Activated T-cell treated with anti-CD3 and anti-CD28 coated beads, Interleukin-2, amount 50 U/mL, for 24 hours (primary cell): ENCODE measurements at regions not wholly inside any gene's neighbourhood (a gene's known extent, or its start where the extent isn't known, plus 50 kb on each side); places are given as distances from the start of the nearest gene placed in this dataset.
"Not testable (repeated sequence)": the region's sequence is repeated elsewhere in the genome, so short reads cannot be mapped to it uniquely, and the experiment has no call there.

Experiments used
- DNase-seq: peaks from one replicate; pipeline ENCODE4 v3.0.0-alpha.2; 2020
- H3K27ac Mint-ChIP-seq: 2 replicates; pipeline ENCODE4 v1.8.0; 2020; ENCODE audit warnings: mild to moderate bottlenecking, mixed read lengths
- H3K27me3 Mint-ChIP-seq: 2 replicates; pipeline ENCODE4 v1.8.0; 2020; ENCODE audit warnings: mixed read lengths
- H3K36me3 Mint-ChIP-seq: 2 replicates; pipeline ENCODE4 v1.8.0; 2020; ENCODE audit warnings: low read depth, mixed read lengths
- H3K4me1 Mint-ChIP-seq: 2 replicates; pipeline ENCODE4 v1.8.0; 2020; ENCODE audit warnings: low read depth, mixed read lengths
- H3K4me3 Mint-ChIP-seq: 2 replicates; pipeline ENCODE4 v1.8.0; 2020; ENCODE audit warnings: mild to moderate bottlenecking, moderate library complexity, mixed read lengths
- H3K9me3 Mint-ChIP-seq: 2 replicates; pipeline ENCODE4 v1.8.0; 2020; ENCODE audit warnings: mixed read lengths

DNA sequence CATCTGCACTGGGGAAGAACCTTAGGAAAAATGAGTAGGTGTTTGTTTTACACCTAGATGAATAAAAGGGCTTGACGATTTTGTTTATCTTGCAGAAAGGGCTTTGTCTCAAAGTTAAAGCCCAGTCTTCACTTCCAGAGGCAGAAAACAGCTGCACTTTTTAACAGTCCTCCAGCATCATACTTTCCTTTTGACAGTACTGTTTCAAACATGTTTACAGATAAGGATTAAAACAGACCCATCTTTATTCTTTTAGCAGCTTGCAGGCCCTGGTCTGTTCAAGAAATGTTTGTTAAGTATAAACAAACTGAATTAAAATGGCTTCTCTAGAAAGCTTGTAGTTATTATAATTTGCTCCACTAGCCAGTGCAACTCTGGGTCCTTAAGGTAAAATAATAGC lies 374.2 kb downstream of the EPHA7 start:
- no peaks in the 10 kb centered on the region for H3K4me1 Mint-ChIP-seq
- H3K27me3 Mint-ChIP-seq = no peaks in the 10 kb centered on the region
- peaks cover under 1% of the 10 kb centered on the region for H3K9me3 Mint-ChIP-seq
- DNase-seq = no peak
- no peaks in the 10 kb centered on the region for H3K36me3 Mint-ChIP-seq
- H3K4me3 Mint-ChIP-seq = no peak overlapping the region
- H3K27ac Mint-ChIP-seq = no peak overlapping the region

DNA sequence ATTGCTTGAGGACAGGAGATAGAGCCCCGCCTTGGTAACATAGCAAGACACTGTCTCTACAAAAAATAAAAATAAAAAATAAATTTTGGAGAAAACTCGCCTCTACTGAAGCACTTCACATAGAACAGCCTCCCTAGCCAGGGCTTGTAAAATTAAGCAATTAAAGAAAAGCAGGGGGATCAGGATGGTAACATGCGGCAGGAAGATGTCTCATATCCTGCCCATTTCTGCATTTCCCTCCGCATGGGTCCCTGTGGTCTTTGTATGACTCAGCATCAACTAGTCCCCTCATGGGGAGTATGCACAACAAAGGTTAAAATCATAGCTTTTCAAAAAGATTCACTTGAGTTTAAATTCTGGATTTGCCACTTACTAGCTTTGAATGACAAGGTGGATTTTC lies 379.0 kb downstream of the EPHA7 start:
- no peak for DNase-seq
- no peaks in the 10 kb centered on the region for H3K4me1 Mint-ChIP-seq
- no peaks in the 10 kb centered on the region for H3K27me3 Mint-ChIP-seq
- H3K36me3 Mint-ChIP-seq = no peaks in the 10 kb centered on the region
- H3K9me3 Mint-ChIP-seq = peaks cover 24% of the 10 kb centered on the region
- H3K4me3 Mint-ChIP-seq = no peak overlapping the region
- H3K27ac Mint-ChIP-seq = no peak overlapping the region

GRCh38 chr6:93036835-93037234 lies 382.5 kb downstream of the EPHA7 start:
- Mint-ChIP-seq H3K4me1 (no peaks in the 10 kb centered on the region), H3K4me3 (no peak overlapping the region), H3K27ac (no peak overlapping the region), H3K36me3 (no peaks in the 10 kb centered on the region), H3K27me3 (no peaks in the 10 kb centered on the region), H3K9me3 (peaks cover 32% of the 10 kb centered on the region)
- DNase-seq = no peak

- no peak overlapping the region for H3K4me3 Mint-ChIP-seq
- no peaks in the 10 kb centered on the region for H3K4me1 Mint-ChIP-seq
- H3K27me3 Mint-ChIP-seq = no peaks in the 10 kb centered on the region
- DNase-seq = no peak
- no peaks in the 10 kb centered on the region for H3K36me3 Mint-ChIP-seq
- H3K9me3 Mint-ChIP-seq = peaks cover 33% of the 10 kb centered on the region
- H3K27ac Mint-ChIP-seq = no peak overlapping the region
These were observed 383.6 kb downstream of the EPHA7 start for GRCh38 chr6:93035756-93036155.

DNA sequence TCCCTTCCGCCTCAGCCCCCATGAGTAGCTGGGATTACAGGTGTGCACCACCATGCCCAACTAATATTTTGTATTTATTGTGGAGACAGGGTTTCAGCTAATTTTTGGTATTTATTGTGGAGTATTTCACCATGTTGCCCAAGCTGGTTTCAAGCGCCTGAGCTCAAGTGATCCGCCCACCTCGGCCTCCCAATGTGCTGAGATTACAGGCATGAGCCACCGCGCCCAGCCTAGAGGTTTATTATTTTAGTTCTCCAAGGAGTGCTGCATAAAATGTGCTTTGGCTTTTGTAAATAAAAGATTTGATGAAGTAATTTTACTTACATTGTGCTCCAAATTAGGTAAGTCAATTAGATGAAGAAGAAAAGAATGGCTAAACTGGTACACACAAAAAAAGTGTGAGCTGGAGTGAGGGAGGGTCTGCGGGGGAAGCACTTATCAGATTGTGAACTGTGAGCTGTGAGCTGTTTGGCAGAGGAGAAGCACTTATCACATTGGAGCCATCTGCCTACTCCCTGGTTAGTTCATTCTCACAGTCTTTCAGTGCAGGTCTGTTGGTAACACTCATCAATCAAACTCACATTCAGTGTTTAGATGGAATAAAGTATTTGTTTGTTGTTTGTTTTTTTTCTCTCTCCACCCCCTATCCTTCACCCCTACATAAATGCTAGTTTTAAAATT lies 398.0 kb downstream of the EPHA7 start:
- Mint-ChIP-seq H3K36me3 (no peaks in the 10 kb centered on the region), H3K27me3 (no peaks in the 10 kb centered on the region), H3K27ac (no peak overlapping the region), H3K9me3 (peaks cover 12% of the 10 kb centered on the region), H3K4me3 (no peak overlapping the region), H3K4me1 (no peaks in the 10 kb centered on the region)
- no peak for DNase-seq

- no peak for DNase-seq
- H3K27ac Mint-ChIP-seq = no peak overlapping the region
- no peaks in the 10 kb centered on the region for H3K36me3 Mint-ChIP-seq
- no peaks in the 10 kb centered on the region for H3K4me1 Mint-ChIP-seq
- H3K27me3 Mint-ChIP-seq = no peaks in the 10 kb centered on the region
- H3K4me3 Mint-ChIP-seq = no peak overlapping the region
- peaks cover 9% of the 10 kb centered on the region for H3K9me3 Mint-ChIP-seq
These were observed 401.7 kb downstream of the EPHA7 start for GRCh38 chr6:93017626-93018025.

DNA sequence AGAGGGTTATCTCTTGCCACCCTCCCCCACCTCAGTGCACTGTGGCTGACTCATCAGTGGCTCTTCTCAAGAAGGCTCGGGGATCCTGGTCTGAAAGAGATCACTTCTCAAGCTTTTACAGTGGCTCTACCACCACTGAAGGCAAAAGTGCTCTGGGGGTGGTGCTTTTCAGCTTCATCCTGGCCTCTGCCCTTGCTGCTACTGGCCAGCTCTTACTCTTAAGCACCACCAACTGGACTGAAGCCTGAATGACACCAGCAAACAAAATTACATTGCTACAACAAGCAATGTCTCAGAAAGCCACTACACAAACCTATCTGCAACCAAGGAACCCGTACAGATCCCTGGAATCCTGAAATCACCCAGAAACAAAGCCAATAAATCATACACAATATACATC lies 402.1 kb downstream of the EPHA7 start:
- no peak for DNase-seq
- Mint-ChIP-seq H3K4me1 (no peaks in the 10 kb centered on the region), H3K27me3 (no peaks in the 10 kb centered on the region), H3K4me3 (no peak overlapping the region), H3K36me3 (no peaks in the 10 kb centered on the region), H3K27ac (no peak overlapping the region), H3K9me3 (peaks cover 7% of the 10 kb centered on the region)

DNA sequence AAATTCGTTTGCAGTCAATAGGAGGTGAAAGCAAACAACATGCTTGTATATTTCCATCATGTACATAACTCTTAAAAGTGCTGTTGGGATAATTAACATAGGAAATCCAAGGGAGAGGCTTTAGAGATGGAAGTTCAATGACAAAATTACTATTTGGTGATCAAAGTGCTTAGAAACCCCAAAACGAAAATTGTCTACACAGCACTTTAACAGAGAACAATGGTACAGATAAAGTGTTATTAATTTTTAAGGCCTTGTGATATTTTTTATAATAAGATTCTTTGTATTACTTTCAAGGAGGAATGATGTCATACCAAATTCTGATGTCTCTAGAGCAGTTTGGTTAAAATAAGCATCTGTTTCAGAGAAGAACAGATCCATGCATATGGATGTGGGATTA lies 406.3 kb downstream of the EPHA7 start:
- Mint-ChIP-seq H3K27me3 (no peaks in the 10 kb centered on the region), H3K4me3 (no peak overlapping the region), H3K36me3 (no peaks in the 10 kb centered on the region), H3K9me3 (no peaks in the 10 kb centered on the region), H3K4me1 (no peaks in the 10 kb centered on the region), H3K27ac (no peak overlapping the region)
- no peak for DNase-seq

GRCh38 chr6:93008375-93008774 lies 411.0 kb downstream of the EPHA7 start:
- H3K27ac Mint-ChIP-seq = no peak overlapping the region
- no peaks in the 10 kb centered on the region for H3K4me1 Mint-ChIP-seq
- no peak for DNase-seq
- H3K36me3 Mint-ChIP-seq = no peaks in the 10 kb centered on the region
- peaks cover 4% of the 10 kb centered on the region for H3K9me3 Mint-ChIP-seq
- no peak overlapping the region for H3K4me3 Mint-ChIP-seq
- no peaks in the 10 kb centered on the region for H3K27me3 Mint-ChIP-seq

DNA sequence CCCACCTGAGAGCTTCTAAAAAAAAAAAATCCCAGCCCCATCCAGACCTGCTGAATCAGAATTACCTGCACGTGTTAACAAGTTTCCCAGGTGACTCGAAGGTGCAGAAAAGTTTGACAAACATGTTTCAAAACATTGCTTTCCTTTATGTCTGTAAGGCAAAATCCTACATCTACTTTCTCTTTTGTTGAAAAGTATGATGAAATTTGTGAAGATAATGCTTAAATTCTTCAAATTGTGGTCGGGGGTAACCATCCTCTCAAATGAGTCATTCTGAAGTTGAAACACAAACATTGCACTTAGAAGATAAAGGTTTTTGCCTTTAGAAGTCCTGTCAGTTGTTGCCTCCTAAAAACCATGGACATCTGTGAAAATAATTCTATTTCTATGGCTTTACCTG lies 429.7 kb downstream of the EPHA7 start:
- no peaks in the 10 kb centered on the region for H3K4me1 Mint-ChIP-seq
- no peak overlapping the region for H3K27ac Mint-ChIP-seq
- peaks cover 6% of the 10 kb centered on the region for H3K9me3 Mint-ChIP-seq
- no peak for DNase-seq
- H3K27me3 Mint-ChIP-seq = no peaks in the 10 kb centered on the region
- no peaks in the 10 kb centered on the region for H3K36me3 Mint-ChIP-seq
- H3K4me3 Mint-ChIP-seq = no peak overlapping the region

DNA sequence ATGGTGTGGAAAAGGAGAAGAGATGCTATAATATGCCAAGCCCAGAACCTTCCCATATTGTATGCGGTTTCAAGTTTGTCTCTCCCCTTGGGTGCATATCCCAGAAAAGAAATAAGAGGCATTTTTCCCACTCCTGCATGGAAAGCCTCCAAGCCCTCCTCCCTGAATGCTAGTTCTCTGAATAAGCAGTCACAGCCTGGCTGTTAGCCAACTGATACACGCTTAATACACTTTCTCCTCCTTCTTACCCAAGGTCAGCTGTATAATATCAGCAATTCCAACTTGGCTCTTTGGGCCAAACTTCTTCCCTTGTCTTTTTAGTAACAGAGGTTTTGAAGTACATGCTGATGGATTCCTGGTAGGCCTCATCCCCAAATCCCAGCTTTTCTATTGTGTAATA lies 440.1 kb downstream of the EPHA7 start:
- no peak overlapping the region for H3K4me3 Mint-ChIP-seq
- no peaks in the 10 kb centered on the region for H3K27me3 Mint-ChIP-seq
- no peaks in the 10 kb centered on the region for H3K9me3 Mint-ChIP-seq
- no peak for DNase-seq
- H3K36me3 Mint-ChIP-seq = no peaks in the 10 kb centered on the region
- no peak overlapping the region for H3K27ac Mint-ChIP-seq
- no peaks in the 10 kb centered on the region for H3K4me1 Mint-ChIP-seq

- Mint-ChIP-seq H3K4me3 (no peak overlapping the region), H3K4me1 (no peaks in the 10 kb centered on the region), H3K27ac (no peak overlapping the region), H3K9me3 (no peaks in the 10 kb centered on the region), H3K27me3 (no peaks in the 10 kb centered on the region), H3K36me3 (no peaks in the 10 kb centered on the region)
- no peak for DNase-seq
These were observed 442.3 kb downstream of the EPHA7 start for GRCh38 chr6:92977018-92977417.

- H3K4me1 Mint-ChIP-seq = no peaks in the 10 kb centered on the region
- no peak for DNase-seq
- H3K9me3 Mint-ChIP-seq = no peaks in the 10 kb centered on the region
- H3K27me3 Mint-ChIP-seq = no peaks in the 10 kb centered on the region
- H3K27ac Mint-ChIP-seq = no peak overlapping the region
- no peaks in the 10 kb centered on the region for H3K36me3 Mint-ChIP-seq
- no peak overlapping the region for H3K4me3 Mint-ChIP-seq
These were observed 452.0 kb downstream of the EPHA7 start for GRCh38 chr6:92967362-92967761.

DNA sequence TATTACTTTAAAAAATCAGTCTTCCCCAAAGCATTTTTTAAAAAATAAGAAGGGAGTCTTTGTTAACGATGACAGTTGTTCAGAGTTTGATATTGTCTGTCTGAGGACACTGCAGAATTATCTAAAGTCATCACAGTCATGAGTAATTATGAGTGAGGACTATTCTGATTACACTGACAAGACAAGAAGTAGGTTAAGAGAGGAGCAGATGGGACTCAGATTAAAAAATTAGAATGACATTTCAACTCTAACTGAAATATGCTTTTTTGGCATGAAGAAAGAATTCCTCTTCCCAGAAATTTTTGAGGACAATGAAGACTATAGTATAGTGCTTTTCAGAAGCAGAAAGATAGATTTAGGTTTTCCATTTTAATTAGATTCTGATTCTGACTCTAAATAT lies 456.5 kb downstream of the EPHA7 start:
- H3K4me1 Mint-ChIP-seq = no peaks in the 10 kb centered on the region
- no peak for DNase-seq
- H3K9me3 Mint-ChIP-seq = peaks cover 14% of the 10 kb centered on the region
- no peak overlapping the region for H3K27ac Mint-ChIP-seq
- no peaks in the 10 kb centered on the region for H3K36me3 Mint-ChIP-seq
- H3K4me3 Mint-ChIP-seq = no peak overlapping the region
- H3K27me3 Mint-ChIP-seq = no peaks in the 10 kb centered on the region

- not testable (repeated sequence) for H3K36me3 Mint-ChIP-seq
These were observed 467.2 kb downstream of the EPHA7 start for GRCh38 chr6:92952111-92952510.

GRCh38 chr6:92945799-92946198 lies 473.6 kb downstream of the EPHA7 start:
- no peaks in the 10 kb centered on the region for H3K4me1 Mint-ChIP-seq
- no peak overlapping the region for H3K27ac Mint-ChIP-seq
- no peak overlapping the region for H3K4me3 Mint-ChIP-seq
- peaks cover 3% of the 10 kb centered on the region for H3K9me3 Mint-ChIP-seq
- DNase-seq = no peak
- no peaks in the 10 kb centered on the region for H3K36me3 Mint-ChIP-seq
- no peaks in the 10 kb centered on the region for H3K27me3 Mint-ChIP-seq

More at GRCh38 chr6:92952111-92952510, 467.2 kb downstream of the EPHA7 start:
- not testable (repeated sequence) for H3K9me3 Mint-ChIP-seq, H3K27ac Mint-ChIP-seq, H3K4me1 Mint-ChIP-seq, H3K4me3 Mint-ChIP-seq, DNase-seq, H3K27me3 Mint-ChIP-seq
